Endodermal cell (in vitro differentiated cells): ENCODE measurements at regions not wholly inside any gene's neighbourhood (a gene's known extent, or its start where the extent isn't known, plus 50 kb on each side); places are given as distances from the start of the nearest gene placed in this dataset.

Experiments used
- DNase-seq: peaks from one replicate; pipeline ENCODE4 v3.0.0-alpha.2; 2017
- H3K27ac ChIP-seq: 2 replicates; pipeline ENCODE4 v1.5.1; 2013; ENCODE audit warnings: mild to moderate bottlenecking, low read depth, low read length, moderate library complexity
- H3K27me3 ChIP-seq: 2 replicates; pipeline ENCODE4 v1.6.1; 2013; ENCODE audit warnings: mild to moderate bottlenecking, low read length, moderate library complexity; ENCODE audit not compliant: insufficient read depth, control insufficient read depth, poor library complexity, severe bottlenecking
- H3K36me3 ChIP-seq: 2 replicates; pipeline ENCODE4 v1.7.0; 2013; ENCODE audit warnings: mild to moderate bottlenecking, low read length, moderate library complexity; ENCODE audit not compliant: control insufficient read depth, insufficient read depth
- H3K4me1 ChIP-seq: one replicate; pipeline ENCODE4 v1.7.0; 2013; ENCODE audit warnings: low read length; ENCODE audit not compliant: control insufficient read depth, insufficient read depth
- H3K4me3 ChIP-seq: 2 replicates; pipeline ENCODE4 v1.5.1; 2013; ENCODE audit warnings: mild to moderate bottlenecking, low read length, moderate library complexity
- H3K9ac ChIP-seq: 2 replicates; pipeline ENCODE4 v1.6.1; 2013; ENCODE audit warnings: mild to moderate bottlenecking, low read length, moderate library complexity; ENCODE audit not compliant: poor library complexity, severe bottlenecking; ENCODE audit errors: extremely low read depth
- H3K9me3 ChIP-seq: 2 replicates; pipeline ENCODE4 v1.6.1; 2013; ENCODE audit warnings: mild to moderate bottlenecking, low read length, moderate library complexity; ENCODE audit not compliant: control insufficient read depth
- H3K27ac Mint-ChIP-seq: 2 replicates; pipeline ENCODE4 v1.8.0; 2020; ENCODE audit warnings: mixed read lengths
- H3K27me3 Mint-ChIP-seq: 2 replicates; pipeline ENCODE4 v1.8.0; 2021; ENCODE audit warnings: mild to moderate bottlenecking, mixed read lengths; ENCODE audit not compliant: insufficient read depth
- H3K36me3 Mint-ChIP-seq: 2 replicates; pipeline ENCODE4 v1.8.0; 2020; ENCODE audit warnings: low read depth, mixed read lengths
- H3K4me1 Mint-ChIP-seq: 2 replicates; pipeline ENCODE4 v1.8.0; 2020; ENCODE audit warnings: mixed read lengths
- H3K4me3 Mint-ChIP-seq: 2 replicates; pipeline ENCODE4 v1.8.0; 2020; ENCODE audit warnings: mild to moderate bottlenecking, moderate library complexity, mixed read lengths
- H3K9me3 Mint-ChIP-seq: 2 replicates; pipeline ENCODE4 v1.8.0; 2020; ENCODE audit warnings: mild to moderate bottlenecking, mixed read lengths
- CTCF ChIP-seq: fragments of 200-600 bp; sonication (generic); conservative IDR thresholded peaks from 2 replicates; pipeline ENCODE4 v1.5.0; 2021; ENCODE audit warnings: antibody characterized with exemption, mild to moderate bottlenecking
- WGBS, 2 experiments: methylation state at CpG; one replicate each; pipeline versions ENCODE4 v1.1.5 to v1.1.7; 2013; ENCODE audit warnings: missing lambda C conversion rate in 2 of 2, mixed read lengths in 1 of 2; ENCODE audit not compliant: insufficient coverage in 1 of 2, insufficient read length in 1 of 2; 5-methylcytosine and 5-hydroxymethylcytosine counted together

GRCh38 chr4:32199639-32200038 lies 1479.5 kb downstream of the PCDH7 start:
- H3K4me1 Mint-ChIP-seq: no peaks in the 10 kb centered on the region
- 56 to 95% methylated on average over 4 to 8 of the region's 8 CpGs for WGBS, 2 experiments
- Histone ChIP-seq H3K27ac (no peak overlapping the region), H3K9ac (no peak overlapping the region), H3K4me1 (no peaks in the 10 kb centered on the region), H3K9me3 (no peaks in the 10 kb centered on the region), H3K4me3 (no peak overlapping the region), H3K36me3 (no peaks in the 10 kb centered on the region), H3K27me3 (no peaks in the 10 kb centered on the region)
- TF ChIP-seq CTCF: no peak
- H3K4me3 Mint-ChIP-seq: no peak overlapping the region
- H3K9me3 Mint-ChIP-seq: peaks cover 3% of the 10 kb centered on the region
- H3K36me3 Mint-ChIP-seq: no peaks in the 10 kb centered on the region
- DNase-seq: no peak
- H3K27ac Mint-ChIP-seq: no peak overlapping the region
- H3K27me3 Mint-ChIP-seq: no peaks in the 10 kb centered on the region

GRCh38 chr4:32203340-32203739 lies 1483.2 kb downstream of the PCDH7 start:
- no peaks in the 10 kb centered on the region for H3K4me1 ChIP-seq
- no peak overlapping the region for H3K4me3 Mint-ChIP-seq
- no peak overlapping the region for H3K4me3 ChIP-seq
- no peak overlapping the region for H3K27ac Mint-ChIP-seq
- H3K27me3 Mint-ChIP-seq: no peaks in the 10 kb centered on the region
- no peak overlapping the region for H3K9ac ChIP-seq
- TF ChIP-seq CTCF: no peak
- no peaks in the 10 kb centered on the region for H3K27me3 ChIP-seq
- no peaks in the 10 kb centered on the region for H3K36me3 Mint-ChIP-seq
- H3K9me3 Mint-ChIP-seq: peaks cover 13% of the 10 kb centered on the region
- no peak for DNase-seq
- no peaks in the 10 kb centered on the region for H3K36me3 ChIP-seq
- no peak overlapping the region for H3K27ac ChIP-seq
- no peaks in the 10 kb centered on the region for H3K4me1 Mint-ChIP-seq
- peaks cover 9% of the 10 kb centered on the region for H3K9me3 ChIP-seq

GRCh38 chr4:32206756-32207155 lies 1486.6 kb downstream of the PCDH7 start:
- no peak overlapping the region for H3K4me3 Mint-ChIP-seq
- H3K27ac ChIP-seq: no peak overlapping the region
- H3K4me3 ChIP-seq: no peak overlapping the region
- DNase-seq: no peak
- no peaks in the 10 kb centered on the region for H3K36me3 Mint-ChIP-seq
- no peaks in the 10 kb centered on the region for H3K4me1 Mint-ChIP-seq
- H3K4me1 ChIP-seq: no peaks in the 10 kb centered on the region
- no peaks in the 10 kb centered on the region for H3K27me3 ChIP-seq
- H3K9me3 Mint-ChIP-seq: peaks cover 17% of the 10 kb centered on the region
- H3K27me3 Mint-ChIP-seq: no peaks in the 10 kb centered on the region
- no peak overlapping the region for H3K27ac Mint-ChIP-seq
- TF ChIP-seq CTCF: no peak
- 83 to 90% methylated on average over 2 to 3 of the region's 3 CpGs for WGBS, 2 experiments
- H3K9me3 ChIP-seq: peaks cover 9% of the 10 kb centered on the region
- H3K9ac ChIP-seq: no peak overlapping the region
- H3K36me3 ChIP-seq: no peaks in the 10 kb centered on the region
